HEK293T (cell line): ENCODE measurements at regions not wholly inside any gene's neighbourhood (a gene's known extent, or its start where the extent isn't known, plus 50 kb on each side); places are given as distances from the start of the nearest gene placed in this dataset.

Experiments used
- ARNT ChIP-seq: fragments of 450-650 bp; IDR thresholded peaks from 2 replicates; pipeline ENCODE4 v1.6.1; 2017; ENCODE audit warnings: mild to moderate bottlenecking
- BHLHE40 ChIP-seq: fragments of 450-650 bp; IDR thresholded peaks from 2 replicates; pipeline ENCODE4 v1.6.1; 2016; ENCODE audit warnings: mild to moderate bottlenecking, moderate library complexity, borderline replicate concordance
- FOXK2 ChIP-seq: fragments of 450-650 bp; IDR thresholded peaks from 2 replicates; pipeline ENCODE4 v1.6.1; 2016; ENCODE audit warnings: mild to moderate bottlenecking
- SP1 ChIP-seq: fragments of 450-650 bp; IDR thresholded peaks from 2 replicates; pipeline ENCODE4 v1.6.1; 2017

DNA sequence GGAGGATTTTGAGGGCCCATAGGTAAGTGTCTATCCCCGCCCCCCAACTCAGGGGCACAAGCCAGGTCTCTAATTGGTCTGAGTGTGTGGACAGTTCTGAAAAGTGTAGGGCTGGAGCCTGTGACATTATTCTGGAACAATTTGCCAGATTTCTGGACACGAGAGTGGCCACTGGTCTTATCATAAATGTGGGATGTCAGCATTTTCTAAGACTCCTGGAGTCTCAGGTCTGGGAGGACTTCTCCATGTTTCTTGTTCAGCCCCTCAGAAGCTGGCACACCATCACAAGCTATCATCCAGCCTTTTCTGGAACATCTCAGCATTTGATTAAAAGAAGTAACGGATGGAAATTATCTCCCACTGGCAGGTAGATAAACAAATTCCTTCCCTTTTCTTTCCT is 141.4 kb downstream of the SEC61B start:
- TF ChIP-seq SP1 = no peak
- no peak for TF ChIP-seq FOXK2
- no peak for TF ChIP-seq ARNT
- no peak for TF ChIP-seq BHLHE40
